Gastroesophageal sphincter (tissue), 3 donors: ENCODE measurements at regions not wholly inside any gene's neighbourhood (a gene's known extent, or its start where the extent isn't known, plus 50 kb on each side); places are given as distances from the start of the nearest gene placed in this dataset.

Source experiments
- POLR2AphosphoS5 ChIP-seq: sonication (generic); formaldehyde crosslinking; IDR thresholded peaks from one replicate; pipeline ENCODE4 v1.6.1; 2017; ENCODE audit warnings: antibody characterized with exemption
- TF ChIP-seq, protein P1 (sequence below), 4 experiments: fragments of 200-600 bp in 2 of 4; fragments of 450-650 bp in 2 of 4; sonication (generic) in 1 of 4; IDR thresholded peaks; one replicate each; pipeline ENCODE4 v1.5.1; 2017 to 2019; ENCODE audit warnings: antibody characterized with exemption in 4 of 4, mild to moderate bottlenecking in 2 of 4, moderate library complexity in 2 of 4

DNA sequence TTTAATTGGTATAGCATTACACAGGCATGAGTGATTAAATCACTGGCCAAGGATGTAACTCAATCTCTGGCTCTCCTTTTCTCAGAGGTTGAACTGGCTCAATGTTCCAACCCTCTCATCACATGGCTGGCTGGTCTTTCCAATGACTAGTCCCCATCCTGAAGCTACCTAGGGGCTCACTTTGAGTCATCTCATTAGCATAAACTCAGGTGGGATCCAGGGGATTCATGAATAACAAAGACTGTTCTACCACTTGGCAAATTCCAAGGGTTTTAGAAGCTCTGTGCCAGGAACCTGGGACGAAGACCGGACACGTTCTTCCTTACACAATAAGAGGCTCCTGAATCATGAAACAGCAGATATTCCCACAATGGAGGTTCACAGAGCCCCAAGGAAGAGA lies 145.0 kb upstream of the SPATS2L start:
- TF ChIP-seq, protein P1, sequence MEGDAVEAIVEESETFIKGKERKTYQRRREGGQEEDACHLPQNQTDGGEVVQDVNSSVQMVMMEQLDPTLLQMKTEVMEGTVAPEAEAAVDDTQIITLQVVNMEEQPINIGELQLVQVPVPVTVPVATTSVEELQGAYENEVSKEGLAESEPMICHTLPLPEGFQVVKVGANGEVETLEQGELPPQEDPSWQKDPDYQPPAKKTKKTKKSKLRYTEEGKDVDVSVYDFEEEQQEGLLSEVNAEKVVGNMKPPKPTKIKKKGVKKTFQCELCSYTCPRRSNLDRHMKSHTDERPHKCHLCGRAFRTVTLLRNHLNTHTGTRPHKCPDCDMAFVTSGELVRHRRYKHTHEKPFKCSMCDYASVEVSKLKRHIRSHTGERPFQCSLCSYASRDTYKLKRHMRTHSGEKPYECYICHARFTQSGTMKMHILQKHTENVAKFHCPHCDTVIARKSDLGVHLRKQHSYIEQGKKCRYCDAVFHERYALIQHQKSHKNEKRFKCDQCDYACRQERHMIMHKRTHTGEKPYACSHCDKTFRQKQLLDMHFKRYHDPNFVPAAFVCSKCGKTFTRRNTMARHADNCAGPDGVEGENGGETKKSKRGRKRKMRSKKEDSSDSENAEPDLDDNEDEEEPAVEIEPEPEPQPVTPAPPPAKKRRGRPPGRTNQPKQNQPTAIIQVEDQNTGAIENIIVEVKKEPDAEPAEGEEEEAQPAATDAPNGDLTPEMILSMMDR (IDR thresholded peaks at IDR 0.05), result no peak
- TF ChIP-seq POLR2AphosphoS5, result no peak
